ENCODE measurements at regions not wholly inside any gene's neighbourhood (a gene's known extent, or its start where the extent isn't known, plus 50 kb on each side); places are given as distances from the start of the nearest gene placed in this dataset.

- TF ChIP-seq POLR2A (IDR thresholded peaks at IDR 0.05; ENCODE audit: low read length) (no peak), GATA1 (IDR thresholded peaks at IDR 0.05; ENCODE audit: low read depth, low read length) (no peak)
These were observed 342.7 kb upstream of the USP9Y start for GRCh38 chrY:12358337-12358736.
